ENCODE measurements at regions not wholly inside any gene's neighbourhood (a gene's known extent, or its start where the extent isn't known, plus 50 kb on each side); places are given as distances from the start of the nearest gene placed in this dataset.

DNA sequence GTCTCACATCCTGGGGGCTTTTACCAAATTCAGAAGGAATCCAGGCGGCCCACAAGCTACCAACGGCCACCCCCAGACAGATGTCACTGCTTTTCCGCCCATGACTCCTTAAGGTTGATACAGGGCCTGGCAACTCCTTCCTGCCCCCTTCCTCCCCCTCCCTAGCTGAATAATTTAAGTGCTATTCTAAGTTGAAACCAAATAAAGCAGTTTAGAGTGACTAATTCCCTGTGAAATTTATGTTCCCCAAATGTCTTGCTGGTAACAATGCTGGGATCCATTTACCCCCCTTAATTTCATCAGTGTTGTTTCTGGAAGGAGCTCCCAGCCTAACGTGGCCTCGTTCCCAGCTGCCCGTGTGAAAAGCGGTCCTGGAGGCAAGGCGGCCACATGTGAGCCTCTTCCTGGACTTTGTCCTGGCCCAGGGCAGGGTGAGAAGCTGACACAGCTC, 109.6 kb downstream of the TMEM130 start:
- TF ChIP-seq POLR2AphosphoS5 (IDR thresholded peaks at IDR 0.05): no peak
- TF ChIP-seq, protein P1, sequence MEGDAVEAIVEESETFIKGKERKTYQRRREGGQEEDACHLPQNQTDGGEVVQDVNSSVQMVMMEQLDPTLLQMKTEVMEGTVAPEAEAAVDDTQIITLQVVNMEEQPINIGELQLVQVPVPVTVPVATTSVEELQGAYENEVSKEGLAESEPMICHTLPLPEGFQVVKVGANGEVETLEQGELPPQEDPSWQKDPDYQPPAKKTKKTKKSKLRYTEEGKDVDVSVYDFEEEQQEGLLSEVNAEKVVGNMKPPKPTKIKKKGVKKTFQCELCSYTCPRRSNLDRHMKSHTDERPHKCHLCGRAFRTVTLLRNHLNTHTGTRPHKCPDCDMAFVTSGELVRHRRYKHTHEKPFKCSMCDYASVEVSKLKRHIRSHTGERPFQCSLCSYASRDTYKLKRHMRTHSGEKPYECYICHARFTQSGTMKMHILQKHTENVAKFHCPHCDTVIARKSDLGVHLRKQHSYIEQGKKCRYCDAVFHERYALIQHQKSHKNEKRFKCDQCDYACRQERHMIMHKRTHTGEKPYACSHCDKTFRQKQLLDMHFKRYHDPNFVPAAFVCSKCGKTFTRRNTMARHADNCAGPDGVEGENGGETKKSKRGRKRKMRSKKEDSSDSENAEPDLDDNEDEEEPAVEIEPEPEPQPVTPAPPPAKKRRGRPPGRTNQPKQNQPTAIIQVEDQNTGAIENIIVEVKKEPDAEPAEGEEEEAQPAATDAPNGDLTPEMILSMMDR (IDR thresholded peaks at IDR 0.05): no peak
